D721Med (cell line): ENCODE measurements at regions not wholly inside any gene's neighbourhood (a gene's known extent, or its start where the extent isn't known, plus 50 kb on each side); places are given as distances from the start of the nearest gene placed in this dataset.

ENCODE experiments used
- DNase-seq: peaks from one replicate; pipeline ENCODE4 v3.0.0; 2011; ENCODE audit warnings: low spot score; ENCODE audit not compliant: insufficient read length
- FAIRE-seq: peaks from 2 replicates; lab custom pipeline; 2011; peaks lifted over from hg19 to GRCh38; lab: Jason Lieb, UNC
- TF ChIP-seq, protein P1 (sequence below): IDR thresholded peaks from 2 replicates; pipeline ENCODE4 v1.5.1; 2012; ENCODE audit warnings: mild to moderate bottlenecking, control low read depth; ENCODE audit not compliant: insufficient read depth; ENCODE audit errors: missing control alignments

DNA sequence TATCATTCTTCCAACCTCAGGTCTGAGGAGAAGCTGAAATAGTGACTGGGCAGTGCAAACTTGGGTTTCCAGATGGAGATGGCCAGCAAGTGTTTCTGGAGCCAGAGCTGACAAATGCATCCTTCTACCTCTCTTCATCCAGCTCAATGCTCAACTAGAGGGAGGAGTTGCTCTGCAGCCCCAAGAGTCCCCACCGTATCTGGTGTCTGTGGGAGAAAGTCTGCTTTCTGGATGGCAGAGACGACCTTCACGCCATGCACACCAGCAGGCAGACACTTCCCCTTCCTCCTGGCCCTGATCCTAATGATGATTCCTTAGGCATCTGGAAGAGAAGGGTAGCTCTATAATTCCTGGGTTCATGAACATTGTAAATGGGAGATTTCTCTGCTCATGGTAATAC is 127.4 kb upstream of the SPACA1 start:
- DNase-seq (no peak), FAIRE-seq (no peak)
- TF ChIP-seq, protein P1, sequence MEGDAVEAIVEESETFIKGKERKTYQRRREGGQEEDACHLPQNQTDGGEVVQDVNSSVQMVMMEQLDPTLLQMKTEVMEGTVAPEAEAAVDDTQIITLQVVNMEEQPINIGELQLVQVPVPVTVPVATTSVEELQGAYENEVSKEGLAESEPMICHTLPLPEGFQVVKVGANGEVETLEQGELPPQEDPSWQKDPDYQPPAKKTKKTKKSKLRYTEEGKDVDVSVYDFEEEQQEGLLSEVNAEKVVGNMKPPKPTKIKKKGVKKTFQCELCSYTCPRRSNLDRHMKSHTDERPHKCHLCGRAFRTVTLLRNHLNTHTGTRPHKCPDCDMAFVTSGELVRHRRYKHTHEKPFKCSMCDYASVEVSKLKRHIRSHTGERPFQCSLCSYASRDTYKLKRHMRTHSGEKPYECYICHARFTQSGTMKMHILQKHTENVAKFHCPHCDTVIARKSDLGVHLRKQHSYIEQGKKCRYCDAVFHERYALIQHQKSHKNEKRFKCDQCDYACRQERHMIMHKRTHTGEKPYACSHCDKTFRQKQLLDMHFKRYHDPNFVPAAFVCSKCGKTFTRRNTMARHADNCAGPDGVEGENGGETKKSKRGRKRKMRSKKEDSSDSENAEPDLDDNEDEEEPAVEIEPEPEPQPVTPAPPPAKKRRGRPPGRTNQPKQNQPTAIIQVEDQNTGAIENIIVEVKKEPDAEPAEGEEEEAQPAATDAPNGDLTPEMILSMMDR = no peak

DNA sequence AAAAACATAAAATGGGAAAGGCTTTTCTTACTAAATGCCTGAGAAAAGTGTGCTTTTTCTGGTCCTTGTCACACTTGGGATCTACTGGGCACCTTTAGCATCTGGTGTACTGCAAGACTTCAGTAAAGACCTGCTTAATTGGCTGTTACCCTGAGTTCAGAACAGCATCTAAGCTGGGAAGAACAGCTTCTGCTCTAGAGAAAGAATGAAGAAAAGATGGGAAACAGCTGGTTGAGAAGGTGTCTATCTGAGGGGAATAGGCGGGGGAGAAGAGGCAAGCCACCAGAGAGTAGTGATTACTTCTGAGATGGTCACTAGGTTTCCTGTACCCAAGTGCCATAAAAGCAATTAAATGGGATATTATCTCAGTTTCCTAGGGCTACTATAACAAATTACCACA is 128.2 kb upstream of the SPACA1 start:
- TF ChIP-seq, protein P1 = no peak
- no peak for FAIRE-seq
- DNase-seq = no peak

DNA sequence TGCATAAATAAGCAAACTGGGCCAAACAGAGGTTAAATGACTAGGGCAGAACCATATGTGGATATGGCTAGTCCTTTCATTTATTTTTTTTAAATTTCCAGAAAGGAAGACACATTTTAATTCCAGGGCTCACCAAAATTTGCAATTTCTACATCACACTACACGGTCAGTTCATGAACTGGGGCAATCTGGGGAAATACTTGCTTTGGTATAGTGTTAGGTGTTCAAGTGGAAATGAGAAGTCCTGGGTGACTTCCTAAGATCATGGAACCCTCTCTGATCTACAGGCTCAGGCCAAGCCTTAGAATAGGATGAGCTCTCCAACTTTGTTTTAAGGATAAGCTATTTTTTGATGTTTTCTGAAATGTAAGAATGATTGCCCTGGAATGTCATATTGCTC is 128.6 kb upstream of the SPACA1 start:
- TF ChIP-seq, protein P1 = no peak
- FAIRE-seq (no peak), DNase-seq (no peak)

DNA sequence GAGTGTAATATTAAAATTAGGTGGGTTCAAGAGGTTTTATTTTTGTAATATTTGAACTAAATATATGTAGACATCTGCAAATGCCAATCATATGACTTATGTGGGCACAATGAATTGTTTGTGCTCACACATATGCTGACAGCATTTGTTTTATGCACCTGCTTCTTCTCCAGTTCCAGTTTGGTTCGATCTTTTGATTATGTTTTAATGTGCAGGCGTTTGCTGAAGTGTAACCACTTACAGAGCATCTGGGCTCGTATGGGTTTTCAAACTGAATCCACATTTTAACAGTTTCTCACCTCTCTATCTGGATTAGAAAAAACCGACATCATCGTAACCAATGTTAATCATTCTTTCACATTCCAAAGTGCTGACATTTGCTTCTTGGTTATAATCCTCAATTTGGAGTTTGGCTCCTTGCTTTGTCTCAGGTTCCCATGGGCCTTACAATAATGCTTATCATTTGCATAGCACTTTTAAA is 129.1 kb upstream of the SPACA1 start:
- FAIRE-seq = no peak
- TF ChIP-seq, protein P1 = no peak
- no peak for DNase-seq

DNA sequence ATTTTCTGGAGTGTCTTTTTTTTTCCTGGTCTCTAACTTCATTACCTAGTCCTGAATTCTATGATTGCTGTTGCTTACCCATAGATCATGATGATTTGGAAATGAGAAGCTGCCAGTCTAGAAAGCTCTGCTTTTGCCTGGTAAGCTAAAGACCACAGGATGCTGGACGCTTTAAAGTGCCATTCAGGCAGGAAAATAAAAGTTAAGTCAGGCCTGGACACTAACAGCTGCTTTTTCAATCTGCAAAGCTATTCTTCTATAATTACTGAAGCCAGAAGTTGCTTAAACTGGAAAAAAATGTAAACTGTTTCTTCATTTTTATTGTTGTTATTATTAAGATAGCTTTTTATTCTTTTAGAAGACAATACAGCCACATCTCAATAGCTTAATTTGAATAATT is 129.8 kb upstream of the SPACA1 start:
- no peak for FAIRE-seq

DNA sequence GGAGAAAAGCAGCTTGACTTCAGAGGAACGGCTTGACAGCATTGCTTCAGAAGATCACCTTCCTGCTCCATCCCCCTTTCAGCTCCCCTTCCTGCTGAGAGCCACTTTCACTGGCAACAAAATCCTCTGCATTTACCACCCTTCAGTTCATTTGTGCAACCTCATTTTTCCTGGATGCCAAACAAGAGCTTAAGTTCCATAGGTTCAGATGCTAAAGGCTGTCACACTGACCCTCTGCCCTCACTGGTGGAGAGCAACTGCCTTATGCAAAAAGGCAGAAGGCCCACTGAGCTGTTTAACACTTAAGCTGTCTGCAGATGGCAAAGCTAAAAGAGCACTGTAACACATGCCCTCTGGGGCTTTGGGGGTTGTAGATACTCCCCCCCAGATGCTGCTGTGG is 131.2 kb upstream of the SPACA1 start:
- DNase-seq (no peak), FAIRE-seq (no peak)
- TF ChIP-seq, protein P1 = no peak

More for the DNA sequence above, 129.8 kb upstream of the SPACA1 start:
- DNase-seq = no peak
- TF ChIP-seq, protein P1 = no peak

DNA sequence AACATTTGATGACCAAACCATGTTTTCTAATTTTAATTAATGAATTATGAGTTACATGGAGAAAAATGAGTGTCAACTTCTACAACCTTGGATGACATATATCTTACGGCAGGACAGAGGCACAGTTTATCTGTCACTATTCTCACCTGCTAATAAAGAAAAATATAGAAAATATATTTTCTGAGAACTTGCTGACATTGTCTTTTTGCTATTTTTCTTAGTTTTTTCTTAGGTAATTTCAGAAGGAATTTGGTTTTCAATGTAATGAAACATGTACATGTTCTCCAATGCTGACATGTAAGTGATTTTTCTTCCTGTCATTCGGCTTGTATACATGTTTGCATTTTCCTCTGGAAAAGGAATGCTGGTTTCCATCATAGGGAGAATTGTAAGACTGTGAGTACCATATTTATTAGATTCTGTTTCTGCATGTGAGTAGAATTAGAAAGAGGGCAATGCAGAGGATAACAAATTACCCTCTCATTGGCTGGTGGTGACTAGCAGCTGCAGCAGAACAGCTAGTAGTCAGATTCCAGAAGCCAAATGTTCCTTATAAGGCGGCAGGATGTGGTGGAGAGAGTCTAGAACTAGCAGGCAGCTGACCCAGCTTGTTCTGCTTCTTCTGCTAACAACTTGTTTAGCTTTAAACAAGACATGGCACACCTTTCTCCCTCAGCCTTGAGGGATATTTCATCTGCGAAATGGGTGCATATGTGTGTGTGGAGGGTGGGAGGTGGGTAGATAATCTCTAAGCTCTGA is 132.8 kb upstream of the SPACA1 start:
- DNase-seq (no peak), FAIRE-seq (no peak)
- TF ChIP-seq, protein P1 = no peak
